ENCODE measurements at regions not wholly inside any gene's neighbourhood (a gene's known extent, or its start where the extent isn't known, plus 50 kb on each side); places are given as distances from the start of the nearest gene placed in this dataset.

DNA sequence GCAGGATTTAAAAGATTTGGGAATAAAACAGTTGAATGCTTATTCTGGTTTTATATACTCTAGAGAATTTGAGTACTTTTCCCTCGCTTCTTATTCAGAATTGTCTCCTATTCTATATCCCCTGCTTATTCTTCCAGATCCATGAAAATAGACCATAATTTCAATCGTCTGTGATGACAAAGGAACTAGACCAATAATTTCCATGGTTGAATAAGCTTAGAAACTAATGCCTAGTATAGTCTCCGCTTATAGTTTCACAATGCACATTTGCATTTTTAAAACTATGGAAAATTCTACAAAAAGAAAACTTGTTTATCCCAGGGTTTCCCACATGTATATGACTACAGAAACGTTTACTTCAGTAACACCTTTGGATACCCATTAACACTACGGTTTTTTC lies 247.4 kb upstream of the NR5A2 start:
- no peak overlapping the region for H3K4me3 Mint-ChIP-seq
- Histone ChIP-seq H3K9me3 (no peaks in the 10 kb centered on the region), H3K27ac (ENCODE audit: low read length) (no peak overlapping the region), H3K27me3 (replicated peaks in 1 of 2; ENCODE audit: control insufficient read depth in 2 of 2, extremely low read depth in 1 of 2, insufficient read depth in 2 of 2, low read length in 1 of 2) (no peaks in the 10 kb centered on the region), H3K36me3 (ENCODE audit: control insufficient read depth in 2 of 2, extremely low read depth in 1 of 2, insufficient read depth in 1 of 2, low read length in 1 of 2) (no peaks in the 10 kb centered on the region), H3K4me1 (ENCODE audit: control insufficient read depth in 1 of 2, extremely low read depth in 1 of 2, insufficient read depth in 2 of 2, low read length in 2 of 2) (no peaks in the 10 kb centered on the region), H3K4me3 (ENCODE audit: control insufficient read depth in 1 of 2, extremely low read depth in 1 of 2, low read length in 1 of 2) (no peak overlapping the region)
- H3K36me3 Mint-ChIP-seq = no peaks in the 10 kb centered on the region
- DNase-seq = no peak
- ChIA-PET CTCF (no interaction called here), POLR2A (no interaction called here)
- no peaks in the 10 kb centered on the region for H3K4me1 Mint-ChIP-seq
- no peaks in the 10 kb centered on the region for H3K9me3 Mint-ChIP-seq
- no CpG with 5 or more reads among the region's 5 CpGs for WGBS (ENCODE audit: insufficient coverage)
- no peak for ATAC-seq (replicated peaks in 1 of 4)
- no peak overlapping the region for H3K27ac Mint-ChIP-seq
- peaks cover 6 to 13% of the 10 kb centered on the region in 2 donors for H3K27me3 Mint-ChIP-seq

DNA sequence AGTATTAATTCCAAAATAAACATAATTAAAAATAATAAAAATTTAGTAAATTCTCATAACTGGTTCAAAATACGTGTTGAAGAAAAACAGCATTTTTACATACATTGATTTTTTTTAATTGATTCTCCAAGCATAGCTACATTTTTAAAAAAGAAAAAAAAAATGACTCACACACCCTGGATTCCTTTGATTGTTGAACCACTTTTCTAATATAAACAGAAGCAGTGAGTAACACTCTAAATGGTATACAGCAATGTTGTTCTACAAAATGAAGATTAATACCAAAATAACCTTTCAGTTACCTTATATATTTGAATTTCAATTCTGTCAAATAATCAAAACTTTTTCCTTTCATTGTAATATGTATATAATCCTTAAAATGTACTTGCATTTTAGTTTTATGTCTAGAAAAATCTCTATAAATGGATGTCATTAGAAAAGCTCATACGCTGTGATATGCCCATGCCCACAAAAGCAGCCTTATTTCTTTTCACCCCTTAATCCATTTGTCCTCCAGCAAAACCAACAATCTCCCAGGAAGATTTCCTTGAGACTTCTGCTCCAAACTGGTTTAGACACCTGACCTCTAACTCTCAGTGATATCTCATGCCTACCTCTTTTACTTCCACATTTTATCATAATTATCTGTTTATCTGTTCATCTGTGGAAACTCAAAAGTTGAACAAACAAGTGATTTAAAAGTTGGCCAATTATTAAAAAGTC lies 246.4 kb upstream of the NR5A2 start:
- WGBS (ENCODE audit: insufficient coverage) = no CpG with 5 or more reads among the region's 2 CpGs
- ATAC-seq (replicated peaks in 1 of 4) = no peak

DNA sequence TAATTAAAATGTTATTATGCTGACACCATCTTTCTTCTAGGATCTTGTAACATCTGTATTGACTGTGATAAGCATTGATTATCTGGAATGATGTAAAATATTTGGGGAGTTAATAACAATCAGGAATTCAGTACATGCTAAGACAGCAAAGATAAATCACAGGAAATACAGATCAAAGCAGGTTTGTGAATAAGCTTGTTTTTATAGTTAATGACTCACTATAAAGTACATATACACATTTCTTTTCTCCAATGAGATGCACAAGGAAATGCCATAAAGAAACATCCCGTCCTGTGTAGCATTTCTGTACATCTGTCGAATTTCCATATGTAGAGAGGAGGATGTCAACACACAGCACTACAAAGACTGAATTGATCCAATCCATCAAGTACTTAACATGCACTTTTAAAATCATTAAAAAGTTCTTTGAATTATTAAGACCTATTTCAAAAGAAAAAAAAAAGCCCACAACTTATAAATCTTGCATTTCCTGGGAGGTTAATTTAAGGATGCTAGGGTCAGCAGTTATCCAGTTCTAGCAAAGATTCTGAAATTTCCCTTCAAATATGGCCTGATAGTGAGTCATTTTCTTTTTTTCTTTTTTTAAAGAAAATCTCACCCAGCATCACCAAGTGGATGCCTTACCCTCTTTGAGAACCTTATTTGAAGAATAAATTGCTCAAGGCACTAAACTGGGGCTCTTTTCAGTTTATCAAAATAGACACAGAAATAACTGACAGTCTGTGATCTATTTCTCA lies 243.2 kb upstream of the NR5A2 start:
- ChIA-PET CTCF (interaction anchor here in 1 of 2 donors (0.6 kb wide), 1 partner anchor 49 kb away, joined by 5 read pairs; no protein-coding TSS in a partner anchor), POLR2A (interaction anchor here in 1 of 2 donors (0.5 kb wide), 1 partner anchor 12 kb away, joined by 6 read pairs; no protein-coding TSS in a partner anchor)
- Mint-ChIP-seq H3K27ac (no peak overlapping the region), H3K9me3 (no peaks in the 10 kb centered on the region), H3K27me3 (peaks cover 0 to 3% of the 10 kb centered on the region in 2 donors), H3K4me1 (no peaks in the 10 kb centered on the region), H3K4me3 (no peak overlapping the region), H3K36me3 (no peaks in the 10 kb centered on the region)
- ATAC-seq (replicated peaks in 1 of 4) (no peak), DNase-seq (no peak)
- H3K36me3 ChIP-seq (ENCODE audit: control insufficient read depth in 2 of 2, extremely low read depth in 1 of 2, insufficient read depth in 1 of 2, low read length in 1 of 2) = no peaks in the 10 kb centered on the region
- H3K9me3 ChIP-seq = no peaks in the 10 kb centered on the region
- H3K27ac ChIP-seq (ENCODE audit: low read length) = no peak overlapping the region
- H3K4me3 ChIP-seq (ENCODE audit: control insufficient read depth in 1 of 2, extremely low read depth in 1 of 2, low read length in 1 of 2) = no peak overlapping the region
- no peaks in the 10 kb centered on the region for H3K27me3 ChIP-seq (replicated peaks in 1 of 2; ENCODE audit: control insufficient read depth in 2 of 2, extremely low read depth in 1 of 2, insufficient read depth in 2 of 2, low read length in 1 of 2)
- no CpG with 5 or more reads among the region's 2 CpGs for WGBS (ENCODE audit: insufficient coverage)
- no peaks in the 10 kb centered on the region for H3K4me1 ChIP-seq (ENCODE audit: control insufficient read depth in 1 of 2, extremely low read depth in 1 of 2, insufficient read depth in 2 of 2, low read length in 2 of 2)

More for the DNA sequence above, 246.4 kb upstream of the NR5A2 start:
- no peaks in the 10 kb centered on the region for H3K9me3 ChIP-seq
- no peak overlapping the region for H3K27ac ChIP-seq (ENCODE audit: low read length)
- no peaks in the 10 kb centered on the region for H3K4me1 Mint-ChIP-seq
- H3K36me3 Mint-ChIP-seq = no peaks in the 10 kb centered on the region
- H3K27me3 Mint-ChIP-seq = peaks cover 6 to 13% of the 10 kb centered on the region in 2 donors
- H3K27ac Mint-ChIP-seq = no peak overlapping the region
- ChIA-PET CTCF (no interaction called here), POLR2A (no interaction called here)
- H3K4me3 ChIP-seq (ENCODE audit: control insufficient read depth in 1 of 2, extremely low read depth in 1 of 2, low read length in 1 of 2) = no peak overlapping the region
- no peaks in the 10 kb centered on the region for H3K36me3 ChIP-seq (ENCODE audit: control insufficient read depth in 2 of 2, extremely low read depth in 1 of 2, insufficient read depth in 1 of 2, low read length in 1 of 2)
- H3K27me3 ChIP-seq (replicated peaks in 1 of 2; ENCODE audit: control insufficient read depth in 2 of 2, extremely low read depth in 1 of 2, insufficient read depth in 2 of 2, low read length in 1 of 2) = no peaks in the 10 kb centered on the region
- H3K9me3 Mint-ChIP-seq = no peaks in the 10 kb centered on the region
- H3K4me1 ChIP-seq (ENCODE audit: control insufficient read depth in 1 of 2, extremely low read depth in 1 of 2, insufficient read depth in 2 of 2, low read length in 2 of 2) = no peaks in the 10 kb centered on the region
- H3K4me3 Mint-ChIP-seq = no peak overlapping the region
- no peak for DNase-seq

DNA sequence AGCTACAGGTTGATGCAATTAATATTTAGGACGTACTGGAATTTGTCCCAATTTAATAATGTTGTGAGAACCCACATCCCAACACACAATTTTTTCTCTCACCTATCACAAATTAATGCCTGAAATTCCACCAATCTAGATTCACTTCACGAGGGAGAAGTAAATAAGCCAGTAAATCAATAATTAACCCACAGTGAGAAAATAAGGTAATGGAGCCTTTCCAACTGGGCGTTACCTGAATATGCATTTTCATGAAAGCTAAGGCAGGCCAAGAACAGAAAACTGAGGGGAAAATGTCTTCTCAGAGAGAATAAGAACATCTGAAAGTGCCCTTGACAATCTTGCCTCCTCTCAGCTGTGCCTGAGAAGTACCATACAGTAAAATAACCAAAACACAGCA lies 240.8 kb upstream of the NR5A2 start:
- Histone ChIP-seq H3K27ac (ENCODE audit: low read length) (no peak overlapping the region), H3K9me3 (no peaks in the 10 kb centered on the region), H3K36me3 (ENCODE audit: control insufficient read depth in 2 of 2, extremely low read depth in 1 of 2, insufficient read depth in 1 of 2, low read length in 1 of 2) (no peaks in the 10 kb centered on the region), H3K4me3 (ENCODE audit: control insufficient read depth in 1 of 2, extremely low read depth in 1 of 2, low read length in 1 of 2) (no peak overlapping the region), H3K27me3 (replicated peaks in 1 of 2; ENCODE audit: control insufficient read depth in 2 of 2, extremely low read depth in 1 of 2, insufficient read depth in 2 of 2, low read length in 1 of 2) (no peaks in the 10 kb centered on the region), H3K4me1 (ENCODE audit: control insufficient read depth in 1 of 2, extremely low read depth in 1 of 2, insufficient read depth in 2 of 2, low read length in 2 of 2) (no peaks in the 10 kb centered on the region)
- H3K4me3 Mint-ChIP-seq = no peak overlapping the region
- H3K36me3 Mint-ChIP-seq = no peaks in the 10 kb centered on the region
- no peak overlapping the region for H3K27ac Mint-ChIP-seq
- no peaks in the 10 kb centered on the region for H3K4me1 Mint-ChIP-seq
- no CpG with 5 or more reads among the region's 3 CpGs for WGBS (ENCODE audit: insufficient coverage)
- POLR2A ChIA-PET = no interaction called here
- H3K9me3 Mint-ChIP-seq = no peaks in the 10 kb centered on the region
- CTCF ChIA-PET = no interaction called here
- peaks cover 0 to 3% of the 10 kb centered on the region in 2 donors for H3K27me3 Mint-ChIP-seq
- no peak for DNase-seq
- no peak for ATAC-seq (replicated peaks in 1 of 4)

DNA sequence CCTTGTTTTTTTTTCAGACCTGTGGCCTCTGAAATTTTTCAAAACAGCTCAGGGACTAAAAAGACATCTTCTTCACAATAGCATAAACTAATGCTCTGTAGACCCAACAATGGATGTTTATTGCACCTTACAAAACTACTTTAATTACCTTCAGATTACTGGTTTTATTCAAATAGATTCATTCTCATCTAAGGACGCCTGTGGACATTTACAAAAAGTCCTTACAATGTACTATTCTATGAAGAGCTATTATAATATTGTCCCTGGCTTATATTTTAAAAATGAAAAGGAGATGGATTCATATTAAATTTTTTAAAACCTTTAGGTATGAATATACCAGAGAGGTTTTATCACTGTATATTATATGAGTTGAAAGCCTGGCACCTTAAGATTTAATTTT lies 238.4 kb upstream of the NR5A2 start:
- Histone ChIP-seq H3K27ac (ENCODE audit: low read length) (no peak overlapping the region), H3K9me3 (no peaks in the 10 kb centered on the region), H3K4me3 (ENCODE audit: control insufficient read depth in 1 of 2, extremely low read depth in 1 of 2, low read length in 1 of 2) (no peak overlapping the region), H3K27me3 (replicated peaks in 1 of 2; ENCODE audit: control insufficient read depth in 2 of 2, extremely low read depth in 1 of 2, insufficient read depth in 2 of 2, low read length in 1 of 2) (no peaks in the 10 kb centered on the region), H3K36me3 (ENCODE audit: control insufficient read depth in 2 of 2, extremely low read depth in 1 of 2, insufficient read depth in 1 of 2, low read length in 1 of 2) (no peaks in the 10 kb centered on the region), H3K4me1 (ENCODE audit: control insufficient read depth in 1 of 2, extremely low read depth in 1 of 2, insufficient read depth in 2 of 2, low read length in 2 of 2) (no peaks in the 10 kb centered on the region)
- no peaks in the 10 kb centered on the region for H3K4me1 Mint-ChIP-seq
- H3K27ac Mint-ChIP-seq = no peak overlapping the region
- ChIA-PET POLR2A (interaction anchor here in 1 of 2 donors (0.6 kb wide), 1 partner anchor 504 kb away, joined by 3 read pairs; no protein-coding TSS in a partner anchor), CTCF (no interaction called here)
- H3K27me3 Mint-ChIP-seq = peaks cover 3 to 4% of the 10 kb centered on the region in 2 donors
- no peak for ATAC-seq (replicated peaks in 1 of 4)
- no peaks in the 10 kb centered on the region for H3K9me3 Mint-ChIP-seq
- no peak for DNase-seq
- no CpG with 5 or more reads among the region's 1 CpG for WGBS (ENCODE audit: insufficient coverage)
- H3K4me3 Mint-ChIP-seq = no peak overlapping the region
- no peaks in the 10 kb centered on the region for H3K36me3 Mint-ChIP-seq

DNA sequence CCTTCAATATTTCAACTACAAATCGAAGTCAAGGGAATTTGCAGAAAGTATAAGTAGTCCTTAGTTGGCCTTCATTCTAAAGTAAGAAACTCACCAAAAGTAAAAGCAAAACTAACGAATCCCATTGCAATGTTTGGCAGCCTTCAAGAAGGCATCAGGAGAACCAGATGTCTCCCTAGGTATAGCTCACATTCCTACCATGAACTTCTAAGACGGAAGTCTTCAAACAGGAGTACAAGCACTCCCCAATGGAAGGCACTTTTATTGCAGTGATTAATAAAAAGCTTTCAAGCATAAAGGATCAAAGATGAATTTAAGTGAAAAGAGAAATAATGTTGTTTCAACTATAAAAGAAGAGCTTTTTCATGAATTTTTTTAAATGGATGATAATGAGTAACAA lies 236.0 kb upstream of the NR5A2 start:
- Histone ChIP-seq H3K36me3 (ENCODE audit: control insufficient read depth in 2 of 2, extremely low read depth in 1 of 2, insufficient read depth in 1 of 2, low read length in 1 of 2) (no peaks in the 10 kb centered on the region), H3K27me3 (replicated peaks in 1 of 2; ENCODE audit: control insufficient read depth in 2 of 2, extremely low read depth in 1 of 2, insufficient read depth in 2 of 2, low read length in 1 of 2) (no peaks in the 10 kb centered on the region), H3K27ac (ENCODE audit: low read length) (no peak overlapping the region), H3K4me1 (ENCODE audit: control insufficient read depth in 1 of 2, extremely low read depth in 1 of 2, insufficient read depth in 2 of 2, low read length in 2 of 2) (no peaks in the 10 kb centered on the region), H3K9me3 (no peaks in the 10 kb centered on the region), H3K4me3 (ENCODE audit: control insufficient read depth in 1 of 2, extremely low read depth in 1 of 2, low read length in 1 of 2) (no peak overlapping the region)
- POLR2A ChIA-PET = no interaction called here
- DNase-seq (no peak), ATAC-seq (replicated peaks in 1 of 4) (no peak)
- peaks cover 0 to 3% (median 0%) of the 10 kb centered on the region in 3 donors for H3K9me3 Mint-ChIP-seq
- CTCF ChIA-PET = interaction anchor here (0.5 to 0.6 kb wide), 2 partner anchors 24 to 1657 kb away, joined by 3 to 4 read pairs; no protein-coding TSS in a partner anchor
- H3K27me3 Mint-ChIP-seq = peaks cover 3 to 4% of the 10 kb centered on the region in 2 donors
- H3K27ac Mint-ChIP-seq = no peak overlapping the region
- no CpG with 5 or more reads among the region's 3 CpGs for WGBS (ENCODE audit: insufficient coverage)
- no peak overlapping the region for H3K4me3 Mint-ChIP-seq
- no peaks in the 10 kb centered on the region for H3K36me3 Mint-ChIP-seq
- H3K4me1 Mint-ChIP-seq = no peaks in the 10 kb centered on the region
